ENCODE measurements at regions not wholly inside any gene's neighbourhood (a gene's known extent, or its start where the extent isn't known, plus 50 kb on each side); places are given as distances from the start of the nearest gene placed in this dataset.

DNA sequence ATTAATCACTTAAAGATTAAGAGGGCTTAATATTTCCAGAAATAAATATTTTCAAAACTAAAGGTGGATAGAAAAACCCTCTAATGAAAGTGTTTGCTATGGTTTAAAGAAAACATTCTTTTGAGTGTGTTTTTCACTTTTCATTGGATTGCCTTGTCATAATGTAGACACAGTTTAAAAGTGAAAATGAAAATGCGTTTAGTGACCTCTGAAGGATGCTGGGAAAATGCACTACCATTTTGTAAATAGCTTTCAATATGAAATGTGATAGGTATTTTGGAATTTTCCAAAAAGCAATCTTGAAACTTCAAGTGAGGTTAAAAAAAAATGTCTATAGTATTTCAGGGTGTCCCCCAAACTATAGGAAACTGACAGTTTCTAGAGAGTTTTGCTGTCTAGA is 642.2 kb downstream of the C4orf33 start:
- no peak for TF ChIP-seq CSDC2 (CRISPR knock-in tag; IDR thresholded peaks at IDR 0.05)
- TF ChIP-seq, protein P1, sequence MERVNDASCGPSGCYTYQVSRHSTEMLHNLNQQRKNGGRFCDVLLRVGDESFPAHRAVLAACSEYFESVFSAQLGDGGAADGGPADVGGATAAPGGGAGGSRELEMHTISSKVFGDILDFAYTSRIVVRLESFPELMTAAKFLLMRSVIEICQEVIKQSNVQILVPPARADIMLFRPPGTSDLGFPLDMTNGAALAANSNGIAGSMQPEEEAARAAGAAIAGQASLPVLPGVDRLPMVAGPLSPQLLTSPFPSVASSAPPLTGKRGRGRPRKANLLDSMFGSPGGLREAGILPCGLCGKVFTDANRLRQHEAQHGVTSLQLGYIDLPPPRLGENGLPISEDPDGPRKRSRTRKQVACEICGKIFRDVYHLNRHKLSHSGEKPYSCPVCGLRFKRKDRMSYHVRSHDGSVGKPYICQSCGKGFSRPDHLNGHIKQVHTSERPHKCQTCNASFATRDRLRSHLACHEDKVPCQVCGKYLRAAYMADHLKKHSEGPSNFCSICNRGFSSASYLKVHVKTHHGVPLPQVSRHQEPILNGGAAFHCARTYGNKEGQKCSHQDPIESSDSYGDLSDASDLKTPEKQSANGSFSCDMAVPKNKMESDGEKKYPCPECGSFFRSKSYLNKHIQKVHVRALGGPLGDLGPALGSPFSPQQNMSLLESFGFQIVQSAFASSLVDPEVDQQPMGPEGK (CRISPR knock-in tag; IDR thresholded peaks at IDR 0.05; ENCODE audit: borderline replicate concordance), result no peak
- TF ChIP-seq ARNTL (CRISPR knock-in tag; IDR thresholded peaks at IDR 0.05; ENCODE audit: borderline replicate concordance, low read depth), result no peak
- TF ChIP-seq ZNF70 (CRISPR knock-in tag; IDR thresholded peaks at IDR 0.05), result no peak
- no peak for TF ChIP-seq ISL1 (CRISPR knock-in tag; IDR thresholded peaks at IDR 0.05)
- TF ChIP-seq, protein P2, sequence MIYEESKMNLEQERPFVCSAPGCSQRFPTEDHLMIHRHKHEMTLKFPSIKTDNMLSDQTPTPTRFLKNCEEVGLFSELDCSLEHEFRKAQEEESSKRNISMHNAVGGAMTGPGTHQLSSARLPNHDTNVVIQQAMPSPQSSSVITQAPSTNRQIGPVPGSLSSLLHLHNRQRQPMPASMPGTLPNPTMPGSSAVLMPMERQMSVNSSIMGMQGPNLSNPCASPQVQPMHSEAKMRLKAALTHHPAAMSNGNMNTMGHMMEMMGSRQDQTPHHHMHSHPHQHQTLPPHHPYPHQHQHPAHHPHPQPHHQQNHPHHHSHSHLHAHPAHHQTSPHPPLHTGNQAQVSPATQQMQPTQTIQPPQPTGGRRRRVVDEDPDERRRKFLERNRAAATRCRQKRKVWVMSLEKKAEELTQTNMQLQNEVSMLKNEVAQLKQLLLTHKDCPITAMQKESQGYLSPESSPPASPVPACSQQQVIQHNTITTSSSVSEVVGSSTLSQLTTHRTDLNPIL (CRISPR knock-in tag; IDR thresholded peaks at IDR 0.05; ENCODE audit: low read depth), result no peak
- TF ChIP-seq, protein P3, sequence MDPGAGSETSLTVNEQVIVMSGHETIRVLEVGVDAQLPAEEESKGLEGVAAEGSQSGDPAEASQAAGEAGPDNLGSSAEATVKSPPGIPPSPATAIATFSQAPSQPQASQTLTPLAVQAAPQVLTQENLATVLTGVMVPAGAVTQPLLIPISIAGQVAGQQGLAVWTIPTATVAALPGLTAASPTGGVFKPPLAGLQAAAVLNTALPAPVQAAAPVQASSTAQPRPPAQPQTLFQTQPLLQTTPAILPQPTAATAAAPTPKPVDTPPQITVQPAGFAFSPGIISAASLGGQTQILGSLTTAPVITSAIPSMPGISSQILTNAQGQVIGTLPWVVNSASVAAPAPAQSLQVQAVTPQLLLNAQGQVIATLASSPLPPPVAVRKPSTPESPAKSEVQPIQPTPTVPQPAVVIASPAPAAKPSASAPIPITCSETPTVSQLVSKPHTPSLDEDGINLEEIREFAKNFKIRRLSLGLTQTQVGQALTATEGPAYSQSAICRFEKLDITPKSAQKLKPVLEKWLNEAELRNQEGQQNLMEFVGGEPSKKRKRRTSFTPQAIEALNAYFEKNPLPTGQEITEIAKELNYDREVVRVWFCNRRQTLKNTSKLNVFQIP (CRISPR knock-in tag; IDR thresholded peaks at IDR 0.05; ENCODE audit: borderline replicate concordance, low read depth), result no peak
- TF ChIP-seq, protein P4, sequence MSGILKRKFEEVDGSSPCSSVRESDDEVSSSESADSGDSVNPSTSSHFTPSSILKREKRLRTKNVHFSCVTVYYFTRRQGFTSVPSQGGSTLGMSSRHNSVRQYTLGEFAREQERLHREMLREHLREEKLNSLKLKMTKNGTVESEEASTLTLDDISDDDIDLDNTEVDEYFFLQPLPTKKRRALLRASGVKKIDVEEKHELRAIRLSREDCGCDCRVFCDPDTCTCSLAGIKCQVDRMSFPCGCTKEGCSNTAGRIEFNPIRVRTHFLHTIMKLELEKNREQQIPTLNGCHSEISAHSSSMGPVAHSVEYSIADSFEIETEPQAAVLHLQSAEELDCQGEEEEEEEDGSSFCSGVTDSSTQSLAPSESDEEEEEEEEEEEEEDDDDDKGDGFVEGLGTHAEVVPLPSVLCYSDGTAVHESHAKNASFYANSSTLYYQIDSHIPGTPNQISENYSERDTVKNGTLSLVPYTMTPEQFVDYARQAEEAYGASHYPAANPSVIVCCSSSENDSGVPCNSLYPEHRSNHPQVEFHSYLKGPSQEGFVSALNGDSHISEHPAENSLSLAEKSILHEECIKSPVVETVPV (CRISPR knock-in tag; IDR thresholded peaks at IDR 0.05), result no peak
- no peak for TF ChIP-seq ZNF8 (CRISPR knock-in tag; IDR thresholded peaks at IDR 0.05)
- TF ChIP-seq ZNF565 (CRISPR knock-in tag; conservative IDR thresholded peaks at IDR 0.05; ENCODE audit: low read depth), result no peak
- TF ChIP-seq, protein P5, sequence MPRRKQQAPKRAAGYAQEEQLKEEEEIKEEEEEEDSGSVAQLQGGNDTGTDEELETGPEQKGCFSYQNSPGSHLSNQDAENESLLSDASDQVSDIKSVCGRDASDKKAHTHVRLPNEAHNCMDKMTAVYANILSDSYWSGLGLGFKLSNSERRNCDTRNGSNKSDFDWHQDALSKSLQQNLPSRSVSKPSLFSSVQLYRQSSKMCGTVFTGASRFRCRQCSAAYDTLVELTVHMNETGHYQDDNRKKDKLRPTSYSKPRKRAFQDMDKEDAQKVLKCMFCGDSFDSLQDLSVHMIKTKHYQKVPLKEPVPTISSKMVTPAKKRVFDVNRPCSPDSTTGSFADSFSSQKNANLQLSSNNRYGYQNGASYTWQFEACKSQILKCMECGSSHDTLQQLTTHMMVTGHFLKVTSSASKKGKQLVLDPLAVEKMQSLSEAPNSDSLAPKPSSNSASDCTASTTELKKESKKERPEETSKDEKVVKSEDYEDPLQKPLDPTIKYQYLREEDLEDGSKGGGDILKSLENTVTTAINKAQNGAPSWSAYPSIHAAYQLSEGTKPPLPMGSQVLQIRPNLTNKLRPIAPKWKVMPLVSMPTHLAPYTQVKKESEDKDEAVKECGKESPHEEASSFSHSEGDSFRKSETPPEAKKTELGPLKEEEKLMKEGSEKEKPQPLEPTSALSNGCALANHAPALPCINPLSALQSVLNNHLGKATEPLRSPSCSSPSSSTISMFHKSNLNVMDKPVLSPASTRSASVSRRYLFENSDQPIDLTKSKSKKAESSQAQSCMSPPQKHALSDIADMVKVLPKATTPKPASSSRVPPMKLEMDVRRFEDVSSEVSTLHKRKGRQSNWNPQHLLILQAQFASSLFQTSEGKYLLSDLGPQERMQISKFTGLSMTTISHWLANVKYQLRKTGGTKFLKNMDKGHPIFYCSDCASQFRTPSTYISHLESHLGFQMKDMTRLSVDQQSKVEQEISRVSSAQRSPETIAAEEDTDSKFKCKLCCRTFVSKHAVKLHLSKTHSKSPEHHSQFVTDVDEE (CRISPR knock-in tag; IDR thresholded peaks at IDR 0.05), result no peak
